Neural cell (in vitro differentiated cells): ENCODE measurements at regions not wholly inside any gene's neighbourhood (a gene's known extent, or its start where the extent isn't known, plus 50 kb on each side); places are given as distances from the start of the nearest gene placed in this dataset.

Source experiments
- MXI1 ChIP-seq: fragments of 450-650 bp; conservative IDR thresholded peaks from 2 replicates; pipeline ENCODE4 v1.6.1; 2014; ENCODE audit warnings: antibody characterized with exemption, mild to moderate bottlenecking; ENCODE audit not compliant: poor library complexity, severe bottlenecking
- RAD21 ChIP-seq: fragments of 450-650 bp; conservative IDR thresholded peaks from 2 replicates; pipeline ENCODE4 v1.6.1; 2014; ENCODE audit warnings: antibody characterized with exemption, mild to moderate bottlenecking, moderate library complexity
- REST ChIP-seq: IDR thresholded peaks from 2 replicates; pipeline ENCODE4 v1.6.1; 2012; ENCODE audit warnings: borderline replicate concordance

DNA sequence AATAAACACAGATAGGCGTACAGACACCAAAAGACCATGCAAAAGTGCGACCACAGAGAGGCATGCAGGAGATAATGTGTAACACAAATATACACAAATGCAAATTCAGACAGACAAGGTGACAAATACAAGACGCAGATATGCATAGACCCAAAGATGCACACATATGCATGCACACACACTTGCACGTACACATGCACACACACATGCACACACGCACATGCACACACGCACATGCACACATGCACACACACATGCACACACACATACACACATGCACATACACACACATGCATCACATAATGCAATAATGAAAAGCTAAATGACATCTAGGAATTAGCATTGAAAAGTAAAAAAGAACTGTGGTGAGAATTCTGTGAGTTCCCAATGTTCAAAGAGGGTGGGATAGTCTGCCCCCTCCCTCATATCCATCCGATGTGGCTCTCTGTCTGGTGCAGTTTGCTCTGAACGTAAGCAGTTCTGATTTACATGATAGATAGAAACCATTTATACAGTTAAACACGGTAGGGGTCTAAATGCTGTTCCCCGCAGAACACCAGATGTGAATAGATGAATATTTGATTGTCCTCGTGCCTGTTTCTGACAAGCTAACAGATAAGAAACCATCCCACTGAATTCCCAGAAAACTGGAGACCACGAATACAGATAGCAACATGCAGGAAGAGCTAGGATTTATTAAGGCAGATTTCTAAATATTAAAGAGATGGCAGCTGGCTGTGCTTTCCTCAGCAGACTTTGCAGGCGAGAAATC lies 186.1 kb downstream of the TMEM114 start:
- TF ChIP-seq MXI1 = no peak
- TF ChIP-seq REST = peak; percentile 15
- TF ChIP-seq RAD21 = no peak
